ENCODE measurements at regions not wholly inside any gene's neighbourhood (a gene's known extent, or its start where the extent isn't known, plus 50 kb on each side); places are given as distances from the start of the nearest gene placed in this dataset.

GRCh38 chr13:60699636-60700035 lies 302.6 kb downstream of the TDRD3 start:
- Histone ChIP-seq H3K27ac (ENCODE audit: low read length) (no peak overlapping the region), H3K4me1 (ENCODE audit: control insufficient read depth in 1 of 2, extremely low read depth in 1 of 2, insufficient read depth in 2 of 2, low read length in 2 of 2) (no peaks in the 10 kb centered on the region), H3K4me3 (ENCODE audit: control insufficient read depth in 1 of 2, extremely low read depth in 1 of 2, low read length in 1 of 2) (no peak overlapping the region), H3K9me3 (no peaks in the 10 kb centered on the region), H3K27me3 (replicated peaks in 1 of 2; ENCODE audit: control insufficient read depth in 2 of 2, extremely low read depth in 1 of 2, insufficient read depth in 2 of 2, low read length in 1 of 2) (no peaks in the 10 kb centered on the region), H3K36me3 (ENCODE audit: control insufficient read depth in 2 of 2, extremely low read depth in 1 of 2, insufficient read depth in 1 of 2, low read length in 1 of 2) (no peaks in the 10 kb centered on the region)
- no CpG with 5 or more reads among the region's 2 CpGs for WGBS (ENCODE audit: insufficient coverage)
- Mint-ChIP-seq H3K27ac (no peak overlapping the region), H3K4me3 (no peak overlapping the region), H3K36me3 (no peaks in the 10 kb centered on the region), H3K4me1 (no peaks in the 10 kb centered on the region), H3K9me3 (peaks cover 4 to 9% (median 5%) of the 10 kb centered on the region in 3 donors), H3K27me3 (peaks cover 0 to under 1% of the 10 kb centered on the region in 2 donors)
- no peak for ATAC-seq (replicated peaks in 1 of 4)
- ChIA-PET POLR2A (no interaction called here), CTCF (no interaction called here)
- DNase-seq = no peak

- H3K9me3 Mint-ChIP-seq = peaks cover 3 to 4% (median 3%) of the 10 kb centered on the region in 3 donors
- no peaks in the 10 kb centered on the region for H3K36me3 Mint-ChIP-seq
- no peaks in the 10 kb centered on the region for H3K4me1 ChIP-seq (ENCODE audit: control insufficient read depth in 1 of 2, extremely low read depth in 1 of 2, insufficient read depth in 2 of 2, low read length in 2 of 2)
- no peaks in the 10 kb centered on the region for H3K27me3 ChIP-seq (replicated peaks in 1 of 2; ENCODE audit: control insufficient read depth in 2 of 2, extremely low read depth in 1 of 2, insufficient read depth in 2 of 2, low read length in 1 of 2)
- no peaks in the 10 kb centered on the region for H3K9me3 ChIP-seq
- H3K4me3 ChIP-seq (ENCODE audit: control insufficient read depth in 1 of 2, extremely low read depth in 1 of 2, low read length in 1 of 2) = no peak overlapping the region
- H3K36me3 ChIP-seq (ENCODE audit: control insufficient read depth in 2 of 2, extremely low read depth in 1 of 2, insufficient read depth in 1 of 2, low read length in 1 of 2) = no peaks in the 10 kb centered on the region
- ChIA-PET POLR2A (no interaction called here), CTCF (interaction anchor here in 1 of 2 donors (1.0 kb wide), 1 partner anchor 11 kb away, joined by 3 read pairs; no protein-coding TSS in a partner anchor)
- no peaks in the 10 kb centered on the region for H3K27me3 Mint-ChIP-seq
- H3K27ac ChIP-seq (ENCODE audit: low read length) = no peak overlapping the region
- no peak overlapping the region for H3K27ac Mint-ChIP-seq
- DNase-seq (no peak), ATAC-seq (replicated peaks in 1 of 4) (no peak)
- no peaks in the 10 kb centered on the region for H3K4me1 Mint-ChIP-seq
- WGBS (ENCODE audit: insufficient coverage) = 63% methylated on average over 4 of the region's 6 CpGs
- no peak overlapping the region for H3K4me3 Mint-ChIP-seq
Observed at GRCh38 chr13:60696602-60697001, 299.6 kb downstream of the TDRD3 start.

- DNase-seq = no peak
- Mint-ChIP-seq H3K27me3 (no peaks in the 10 kb centered on the region), H3K4me1 (no peaks in the 10 kb centered on the region), H3K4me3 (no peak overlapping the region), H3K27ac (no peak overlapping the region), H3K36me3 (no peaks in the 10 kb centered on the region), H3K9me3 (peaks cover 1 to 9% (median 4%) of the 10 kb centered on the region in 3 donors)
- Histone ChIP-seq H3K9me3 (no peaks in the 10 kb centered on the region), H3K27me3 (replicated peaks in 1 of 2; ENCODE audit: control insufficient read depth in 2 of 2, extremely low read depth in 1 of 2, insufficient read depth in 2 of 2, low read length in 1 of 2) (no peaks in the 10 kb centered on the region), H3K36me3 (ENCODE audit: control insufficient read depth in 2 of 2, extremely low read depth in 1 of 2, insufficient read depth in 1 of 2, low read length in 1 of 2) (no peaks in the 10 kb centered on the region), H3K4me3 (ENCODE audit: control insufficient read depth in 1 of 2, extremely low read depth in 1 of 2, low read length in 1 of 2) (no peak overlapping the region), H3K27ac (ENCODE audit: low read length) (no peak overlapping the region), H3K4me1 (ENCODE audit: control insufficient read depth in 1 of 2, extremely low read depth in 1 of 2, insufficient read depth in 2 of 2, low read length in 2 of 2) (no peaks in the 10 kb centered on the region)
- ATAC-seq (replicated peaks in 1 of 4) = no peak
- ChIA-PET POLR2A (no interaction called here), CTCF (no interaction called here)
Observed at GRCh38 chr13:60691268-60691667, 294.2 kb downstream of the TDRD3 start.

- Mint-ChIP-seq H3K4me1 (no peaks in the 10 kb centered on the region), H3K36me3 (no peaks in the 10 kb centered on the region), H3K27ac (no peak overlapping the region), H3K4me3 (no peak overlapping the region), H3K27me3 (no peaks in the 10 kb centered on the region), H3K9me3 (peaks cover 4 to 9% (median 4%) of the 10 kb centered on the region in 3 donors)
- ChIA-PET POLR2A (no interaction called here), CTCF (no interaction called here)
- Histone ChIP-seq H3K27me3 (replicated peaks in 1 of 2; ENCODE audit: control insufficient read depth in 2 of 2, extremely low read depth in 1 of 2, insufficient read depth in 2 of 2, low read length in 1 of 2) (no peaks in the 10 kb centered on the region), H3K36me3 (ENCODE audit: control insufficient read depth in 2 of 2, extremely low read depth in 1 of 2, insufficient read depth in 1 of 2, low read length in 1 of 2) (no peaks in the 10 kb centered on the region), H3K9me3 (no peaks in the 10 kb centered on the region), H3K27ac (ENCODE audit: low read length) (no peak overlapping the region), H3K4me3 (ENCODE audit: control insufficient read depth in 1 of 2, extremely low read depth in 1 of 2, low read length in 1 of 2) (no peak overlapping the region), H3K4me1 (ENCODE audit: control insufficient read depth in 1 of 2, extremely low read depth in 1 of 2, insufficient read depth in 2 of 2, low read length in 2 of 2) (no peaks in the 10 kb centered on the region)
- 76% methylated on average over 5 of the region's 6 CpGs for WGBS (ENCODE audit: insufficient coverage)
- DNase-seq = no peak
- ATAC-seq (replicated peaks in 1 of 4) = no peak
Observed at GRCh38 chr13:60690604-60691003, 293.6 kb downstream of the TDRD3 start.

GRCh38 chr13:60689571-60689970 lies 292.6 kb downstream of the TDRD3 start:
- no peaks in the 10 kb centered on the region for H3K4me1 Mint-ChIP-seq
- no peaks in the 10 kb centered on the region for H3K36me3 ChIP-seq (ENCODE audit: control insufficient read depth in 2 of 2, extremely low read depth in 1 of 2, insufficient read depth in 1 of 2, low read length in 1 of 2)
- no peak for ATAC-seq (replicated peaks in 1 of 4)
- H3K4me3 ChIP-seq (ENCODE audit: control insufficient read depth in 1 of 2, extremely low read depth in 1 of 2, low read length in 1 of 2) = no peak overlapping the region
- H3K9me3 ChIP-seq = no peaks in the 10 kb centered on the region
- ChIA-PET POLR2A (no interaction called here), CTCF (no interaction called here)
- H3K27me3 ChIP-seq (replicated peaks in 1 of 2; ENCODE audit: control insufficient read depth in 2 of 2, extremely low read depth in 1 of 2, insufficient read depth in 2 of 2, low read length in 1 of 2) = no peaks in the 10 kb centered on the region
- no peak for DNase-seq
- H3K27ac Mint-ChIP-seq = no peak overlapping the region
- no peaks in the 10 kb centered on the region for H3K4me1 ChIP-seq (ENCODE audit: control insufficient read depth in 1 of 2, extremely low read depth in 1 of 2, insufficient read depth in 2 of 2, low read length in 2 of 2)
- peaks cover 4 to 9% (median 4%) of the 10 kb centered on the region in 3 donors for H3K9me3 Mint-ChIP-seq
- no peaks in the 10 kb centered on the region for H3K27me3 Mint-ChIP-seq
- no peak overlapping the region for H3K27ac ChIP-seq (ENCODE audit: low read length)
- no peak overlapping the region for H3K4me3 Mint-ChIP-seq
- H3K36me3 Mint-ChIP-seq = no peaks in the 10 kb centered on the region

- Mint-ChIP-seq H3K27ac (no peak overlapping the region), H3K4me1 (no peaks in the 10 kb centered on the region), H3K9me3 (peaks cover 4 to 9% (median 4%) of the 10 kb centered on the region in 3 donors), H3K27me3 (no peaks in the 10 kb centered on the region), H3K4me3 (no peak overlapping the region), H3K36me3 (no peaks in the 10 kb centered on the region)
- H3K27ac ChIP-seq (ENCODE audit: low read length) = no peak overlapping the region
- H3K4me3 ChIP-seq (ENCODE audit: control insufficient read depth in 1 of 2, extremely low read depth in 1 of 2, low read length in 1 of 2) = no peak overlapping the region
- H3K36me3 ChIP-seq (ENCODE audit: control insufficient read depth in 2 of 2, extremely low read depth in 1 of 2, insufficient read depth in 1 of 2, low read length in 1 of 2) = no peaks in the 10 kb centered on the region
- CTCF ChIA-PET = no interaction called here
- no peaks in the 10 kb centered on the region for H3K9me3 ChIP-seq
- POLR2A ChIA-PET = no interaction called here
- no peak for ATAC-seq (replicated peaks in 1 of 4)
- no CpG with 5 or more reads among the region's 3 CpGs for WGBS (ENCODE audit: insufficient coverage)
- no peaks in the 10 kb centered on the region for H3K27me3 ChIP-seq (replicated peaks in 1 of 2; ENCODE audit: control insufficient read depth in 2 of 2, extremely low read depth in 1 of 2, insufficient read depth in 2 of 2, low read length in 1 of 2)
- H3K4me1 ChIP-seq (ENCODE audit: control insufficient read depth in 1 of 2, extremely low read depth in 1 of 2, insufficient read depth in 2 of 2, low read length in 2 of 2) = no peaks in the 10 kb centered on the region
- no peak for DNase-seq
Observed at GRCh38 chr13:60689076-60689475, 292.1 kb downstream of the TDRD3 start.

GRCh38 chr13:60679928-60680694 lies 283.1 kb downstream of the TDRD3 start:
- ATAC-seq (replicated peaks in 1 of 4) (no peak), DNase-seq (no peak)
- Histone ChIP-seq H3K36me3 (ENCODE audit: control insufficient read depth in 2 of 2, extremely low read depth in 1 of 2, insufficient read depth in 1 of 2, low read length in 1 of 2) (no peaks in the 10 kb centered on the region), H3K9me3 (no peaks in the 10 kb centered on the region), H3K27me3 (replicated peaks in 1 of 2; ENCODE audit: control insufficient read depth in 2 of 2, extremely low read depth in 1 of 2, insufficient read depth in 2 of 2, low read length in 1 of 2) (no peaks in the 10 kb centered on the region), H3K27ac (ENCODE audit: low read length) (no peak overlapping the region), H3K4me3 (ENCODE audit: control insufficient read depth in 1 of 2, extremely low read depth in 1 of 2, low read length in 1 of 2) (no peak overlapping the region), H3K4me1 (ENCODE audit: control insufficient read depth in 1 of 2, extremely low read depth in 1 of 2, insufficient read depth in 2 of 2, low read length in 2 of 2) (no peaks in the 10 kb centered on the region)
- no peaks in the 10 kb centered on the region for H3K9me3 Mint-ChIP-seq
- H3K27me3 Mint-ChIP-seq = no peaks in the 10 kb centered on the region
- no peaks in the 10 kb centered on the region for H3K4me1 Mint-ChIP-seq
- ChIA-PET CTCF (no interaction called here), POLR2A (interaction anchor here in 1 of 2 donors (0.6 kb wide), 1 partner anchor 1193 kb away, joined by 3 read pairs; no protein-coding TSS in a partner anchor)
- no peak overlapping the region for H3K27ac Mint-ChIP-seq
- 48% methylated on average over 2 of the region's 5 CpGs for WGBS (ENCODE audit: insufficient coverage)
- H3K36me3 Mint-ChIP-seq = no peaks in the 10 kb centered on the region
- no peak overlapping the region for H3K4me3 Mint-ChIP-seq
